AG04450 (cell line): ENCODE measurements at regions not wholly inside any gene's neighbourhood (a gene's known extent, or its start where the extent isn't known, plus 50 kb on each side); places are given as distances from the start of the nearest gene placed in this dataset.

Source experiments
- CTCF ChIA-PET: fragments of 300-600, 350-600 bp; formaldehyde crosslinking; extraction: SDS; loops from one replicate; lab custom pipeline; 2022; ENCODE audit warnings: antibody characterized with exemption, inconsistent platforms; lab: Charles Lee
- POLR2A ChIA-PET: fragments of 350-600 bp; formaldehyde crosslinking; extraction: SDS; loops from one replicate; lab custom pipeline; 2021; ENCODE audit warnings: antibody characterized with exemption, inconsistent platforms; lab: Yijun Ruan, JAX
- DNase-seq: peaks from one replicate; pipeline ENCODE4 v3.0.0-alpha.2; 2011; ENCODE audit warnings: low read depth, low spot score
- H3K27ac ChIP-seq: one replicate; pipeline ENCODE4 v1.5.1; 2012; ENCODE audit warnings: low read depth, low read length, control low read depth
- H3K27me3 ChIP-seq: one replicate; pipeline ENCODE4 v1.6.0; 2012; ENCODE audit warnings: low read length; ENCODE audit not compliant: control insufficient read depth, insufficient read depth
- H3K4me3 ChIP-seq: 2 replicates; pipeline ENCODE4 v1.5.1; 2011; ENCODE audit warnings: mild to moderate bottlenecking, low read depth, low read length, control low read depth
- H3K9me3 ChIP-seq: 2 replicates; pipeline ENCODE4 v1.5.1; 2012; ENCODE audit warnings: low read length; ENCODE audit not compliant: control insufficient read depth, insufficient read depth
- TF ChIP-seq, protein P1 (sequence below): IDR thresholded peaks from 2 replicates; pipeline ENCODE4 v1.5.1; 2011; ENCODE audit warnings: low read depth, low read length, control low read depth, inconsistent platforms

- TF ChIP-seq, protein P1, sequence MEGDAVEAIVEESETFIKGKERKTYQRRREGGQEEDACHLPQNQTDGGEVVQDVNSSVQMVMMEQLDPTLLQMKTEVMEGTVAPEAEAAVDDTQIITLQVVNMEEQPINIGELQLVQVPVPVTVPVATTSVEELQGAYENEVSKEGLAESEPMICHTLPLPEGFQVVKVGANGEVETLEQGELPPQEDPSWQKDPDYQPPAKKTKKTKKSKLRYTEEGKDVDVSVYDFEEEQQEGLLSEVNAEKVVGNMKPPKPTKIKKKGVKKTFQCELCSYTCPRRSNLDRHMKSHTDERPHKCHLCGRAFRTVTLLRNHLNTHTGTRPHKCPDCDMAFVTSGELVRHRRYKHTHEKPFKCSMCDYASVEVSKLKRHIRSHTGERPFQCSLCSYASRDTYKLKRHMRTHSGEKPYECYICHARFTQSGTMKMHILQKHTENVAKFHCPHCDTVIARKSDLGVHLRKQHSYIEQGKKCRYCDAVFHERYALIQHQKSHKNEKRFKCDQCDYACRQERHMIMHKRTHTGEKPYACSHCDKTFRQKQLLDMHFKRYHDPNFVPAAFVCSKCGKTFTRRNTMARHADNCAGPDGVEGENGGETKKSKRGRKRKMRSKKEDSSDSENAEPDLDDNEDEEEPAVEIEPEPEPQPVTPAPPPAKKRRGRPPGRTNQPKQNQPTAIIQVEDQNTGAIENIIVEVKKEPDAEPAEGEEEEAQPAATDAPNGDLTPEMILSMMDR = no peak
- peaks cover 9% of the 10 kb centered on the region for H3K27me3 ChIP-seq
- no peak overlapping the region for H3K27ac ChIP-seq
- ChIA-PET CTCF (no interaction called here), POLR2A (no interaction called here)
- no peak overlapping the region for H3K4me3 ChIP-seq
- DNase-seq = no peak
- H3K9me3 ChIP-seq = no peaks in the 10 kb centered on the region; the same call in 1 of the 2 replicates
Observed at GRCh38 chr16:86778978-86779377, 200.6 kb downstream of the FOXL1 start.

DNA sequence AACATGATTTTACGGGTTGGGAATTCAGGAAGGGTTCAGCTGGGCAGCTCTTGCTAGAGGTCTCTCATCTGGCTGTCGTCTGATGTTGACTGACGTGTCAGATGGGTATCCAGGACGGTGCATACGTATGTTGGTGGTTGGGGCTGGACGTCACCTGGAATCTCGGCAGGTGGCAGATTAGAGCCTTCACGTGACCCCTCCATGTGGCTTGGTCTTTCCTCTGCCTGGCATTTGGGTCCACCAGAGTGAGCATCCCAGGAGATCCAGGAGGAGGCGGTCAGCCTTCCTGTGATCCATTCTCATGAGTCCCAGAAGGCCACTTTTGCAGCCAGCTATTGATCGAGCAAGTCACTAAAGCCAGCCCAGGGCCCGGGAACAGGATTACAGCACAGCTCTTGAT, 202.7 kb downstream of the FOXL1 start:
- Histone ChIP-seq H3K27ac (no peak overlapping the region), H3K9me3 (no peaks in the 10 kb centered on the region; the same call in 1 of the 2 replicates), H3K4me3 (no peak overlapping the region), H3K27me3 (peaks cover 9% of the 10 kb centered on the region)
- ChIA-PET CTCF (no interaction called here), POLR2A (no interaction called here)
- TF ChIP-seq, protein P1 = no peak
- no peak for DNase-seq

- POLR2A ChIA-PET = no interaction called here
- no peak for DNase-seq
- Histone ChIP-seq H3K27me3 (peaks cover 9% of the 10 kb centered on the region), H3K27ac (no peak overlapping the region), H3K4me3 (no peak overlapping the region), H3K9me3 (no peaks in the 10 kb centered on the region; the same call in 1 of the 2 replicates)
- TF ChIP-seq, protein P1 = no peak
- CTCF ChIA-PET = no interaction called here
Observed at GRCh38 chr16:86783636-86784626, 205.6 kb downstream of the FOXL1 start.

DNA sequence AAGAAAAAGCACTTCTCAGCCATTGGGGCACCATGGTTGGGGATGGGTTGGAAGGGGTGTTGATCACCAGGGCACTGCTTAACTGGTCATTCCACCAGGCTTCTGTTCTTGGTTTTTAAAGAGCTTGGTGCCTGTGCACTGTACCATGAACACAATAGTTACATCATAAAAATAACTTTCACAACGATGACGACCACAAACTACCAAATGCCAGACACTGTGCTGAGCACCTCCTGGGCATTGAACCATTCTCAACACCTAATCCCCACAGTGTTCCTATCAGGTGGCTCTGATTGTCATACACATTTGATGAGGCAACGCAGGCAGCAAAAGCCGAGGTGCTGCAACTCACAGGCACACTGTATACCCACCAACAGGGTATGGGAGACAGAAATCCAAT, 208.0 kb downstream of the FOXL1 start:
- CTCF ChIA-PET = no interaction called here
- Histone ChIP-seq H3K27me3 (no peaks in the 10 kb centered on the region), H3K27ac (no peak overlapping the region), H3K4me3 (no peak overlapping the region), H3K9me3 (no peaks in the 10 kb centered on the region; the same call in 1 of the 2 replicates)
- TF ChIP-seq, protein P1 = no peak
- POLR2A ChIA-PET = no interaction called here
- DNase-seq = no peak

GRCh38 chr16:86786994-86787393, 208.6 kb downstream of the FOXL1 start:
- DNase-seq = no peak
- Histone ChIP-seq H3K27me3 (no peaks in the 10 kb centered on the region), H3K4me3 (no peak overlapping the region), H3K27ac (no peak overlapping the region), H3K9me3 (no peaks in the 10 kb centered on the region; the same call in 1 of the 2 replicates)
- TF ChIP-seq, protein P1 = no peak
- CTCF ChIA-PET = no interaction called here
- POLR2A ChIA-PET = no interaction called here
